Right atrium auricular region (tissue), 2 donors: ENCODE measurements at regions not wholly inside any gene's neighbourhood (a gene's known extent, or its start where the extent isn't known, plus 50 kb on each side); places are given as distances from the start of the nearest gene placed in this dataset.

Source experiments
- DNase-seq: peaks from one replicate; pipeline ENCODE4 v3.0.0-alpha.2; 2019; ENCODE audit warnings: low spot score
- H3K27ac ChIP-seq, 2 donors: fragments of 200-600 bp; sonication (generic); 1 replicate in 1 of 2; 2 replicates in 1 of 2; pipeline ENCODE4 v1.5.1; 2016 to 2019
- H3K27me3 ChIP-seq, 2 donors: fragments of 200-600 bp; sonication (generic); one replicate each; pipeline versions ENCODE4 v1.5.1 to v1.6.0; 2017 to 2019
- H3K36me3 ChIP-seq: fragments of 200-600 bp; sonication (generic); one replicate; pipeline ENCODE4 v1.5.1; 2016
- H3K4me1 ChIP-seq, 2 donors: fragments of 200-600 bp; sonication (generic); one replicate each; pipeline versions ENCODE4 v1.5.1 to v1.6.0; 2017 to 2019
- H3K4me3 ChIP-seq, 2 donors: fragments of 200-600 bp; sonication (generic); 1 replicate in 1 of 2; 2 replicates in 1 of 2; pipeline ENCODE4 v1.5.1; 2017 to 2019; ENCODE audit warnings: mild to moderate bottlenecking in 1 of 2, moderate library complexity in 1 of 2
- H3K9me3 ChIP-seq, 2 donors: fragments of 200-600 bp; sonication (generic); one replicate each; pipeline ENCODE4 v1.5.1; 2019
- TF ChIP-seq, protein P1 (sequence below), 2 donors: fragments of 200-600 bp; sonication (generic); IDR thresholded peaks; one replicate each; pipeline ENCODE4 v1.5.1; 2019; ENCODE audit warnings: antibody characterized with exemption in 2 of 2

DNA sequence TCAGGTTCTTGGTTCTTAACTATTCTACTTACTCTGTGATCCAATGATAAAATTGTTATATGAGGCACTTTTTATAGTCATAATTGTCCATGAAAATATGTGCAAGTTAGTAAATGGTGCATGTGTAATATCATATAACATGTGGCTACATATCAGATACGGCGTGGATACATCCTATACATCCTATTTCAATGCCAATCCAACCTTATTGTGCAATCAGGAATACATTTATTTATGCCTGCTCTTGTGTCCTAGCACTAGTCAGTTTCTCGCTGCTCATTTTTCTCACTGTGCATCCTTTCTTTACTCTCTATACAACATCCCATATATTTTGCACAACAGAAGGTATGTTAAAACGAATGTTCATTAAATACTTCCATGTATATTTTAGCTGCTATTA lies 1141.1 kb downstream of the FAT4 start:
- TF ChIP-seq, protein P1, sequence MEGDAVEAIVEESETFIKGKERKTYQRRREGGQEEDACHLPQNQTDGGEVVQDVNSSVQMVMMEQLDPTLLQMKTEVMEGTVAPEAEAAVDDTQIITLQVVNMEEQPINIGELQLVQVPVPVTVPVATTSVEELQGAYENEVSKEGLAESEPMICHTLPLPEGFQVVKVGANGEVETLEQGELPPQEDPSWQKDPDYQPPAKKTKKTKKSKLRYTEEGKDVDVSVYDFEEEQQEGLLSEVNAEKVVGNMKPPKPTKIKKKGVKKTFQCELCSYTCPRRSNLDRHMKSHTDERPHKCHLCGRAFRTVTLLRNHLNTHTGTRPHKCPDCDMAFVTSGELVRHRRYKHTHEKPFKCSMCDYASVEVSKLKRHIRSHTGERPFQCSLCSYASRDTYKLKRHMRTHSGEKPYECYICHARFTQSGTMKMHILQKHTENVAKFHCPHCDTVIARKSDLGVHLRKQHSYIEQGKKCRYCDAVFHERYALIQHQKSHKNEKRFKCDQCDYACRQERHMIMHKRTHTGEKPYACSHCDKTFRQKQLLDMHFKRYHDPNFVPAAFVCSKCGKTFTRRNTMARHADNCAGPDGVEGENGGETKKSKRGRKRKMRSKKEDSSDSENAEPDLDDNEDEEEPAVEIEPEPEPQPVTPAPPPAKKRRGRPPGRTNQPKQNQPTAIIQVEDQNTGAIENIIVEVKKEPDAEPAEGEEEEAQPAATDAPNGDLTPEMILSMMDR (IDR thresholded peaks at IDR 0.05) = no peak
- Histone ChIP-seq H3K9me3 (no peaks in the 10 kb centered on the region), H3K36me3 (no peaks in the 10 kb centered on the region), H3K27ac (no peak overlapping the region), H3K4me1 (no peaks in the 10 kb centered on the region), H3K27me3 (no peaks in the 10 kb centered on the region), H3K4me3 (no peak overlapping the region)
- no peak for DNase-seq

DNA sequence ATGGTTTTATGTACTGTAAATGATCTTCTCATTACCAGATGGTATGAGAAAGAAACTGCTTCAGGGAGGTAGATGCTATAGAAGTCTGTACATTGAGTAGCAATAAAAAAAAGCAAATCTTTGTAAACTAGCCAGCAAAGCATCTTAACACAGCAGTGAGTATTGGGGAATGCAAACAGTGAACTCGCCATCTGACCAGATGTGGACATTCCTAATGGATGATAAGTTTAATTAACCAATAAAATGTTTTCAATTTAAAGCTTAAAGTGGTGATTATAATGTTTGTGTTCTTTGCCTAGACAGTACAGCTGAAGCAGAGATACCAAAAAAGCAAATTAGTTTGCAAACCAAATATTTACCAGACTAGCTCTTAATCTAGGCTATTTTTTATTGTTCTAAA lies 1144.2 kb downstream of the FAT4 start:
- no peak for DNase-seq
- H3K4me1 ChIP-seq = no peaks in the 10 kb centered on the region
- no peaks in the 10 kb centered on the region for H3K9me3 ChIP-seq
- H3K27me3 ChIP-seq = no peaks in the 10 kb centered on the region
- H3K27ac ChIP-seq = no peak overlapping the region
- no peak overlapping the region for H3K4me3 ChIP-seq
- TF ChIP-seq, protein P1 (IDR thresholded peaks at IDR 0.05) = no peak
- no peaks in the 10 kb centered on the region for H3K36me3 ChIP-seq

DNA sequence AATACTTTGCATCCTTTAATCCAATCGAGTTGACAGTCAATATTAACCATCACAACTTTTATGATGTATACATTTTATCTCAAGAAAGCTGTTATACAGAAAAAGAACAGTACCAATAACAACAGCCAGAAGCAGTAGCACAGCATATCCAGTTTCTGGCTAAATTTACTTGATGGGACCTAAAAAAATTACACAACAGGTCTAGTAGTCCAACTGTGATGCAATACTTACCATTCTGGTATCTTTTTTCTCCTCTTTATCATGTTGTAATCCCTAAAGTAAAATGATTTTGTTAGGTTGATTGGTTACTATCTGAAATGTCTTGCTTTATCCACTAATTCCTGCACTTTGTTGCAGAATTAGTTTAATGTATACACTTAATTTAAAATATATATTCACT lies 1150.6 kb downstream of the FAT4 start:
- no peak for DNase-seq
- Histone ChIP-seq H3K36me3 (no peaks in the 10 kb centered on the region), H3K27ac (no peak overlapping the region), H3K27me3 (no peaks in the 10 kb centered on the region), H3K4me3 (no peak overlapping the region), H3K9me3 (peaks cover 0 to 8% of the 10 kb centered on the region in 2 donors), H3K4me1 (no peaks in the 10 kb centered on the region)
- TF ChIP-seq, protein P1 (IDR thresholded peaks at IDR 0.05) = no peak

DNA sequence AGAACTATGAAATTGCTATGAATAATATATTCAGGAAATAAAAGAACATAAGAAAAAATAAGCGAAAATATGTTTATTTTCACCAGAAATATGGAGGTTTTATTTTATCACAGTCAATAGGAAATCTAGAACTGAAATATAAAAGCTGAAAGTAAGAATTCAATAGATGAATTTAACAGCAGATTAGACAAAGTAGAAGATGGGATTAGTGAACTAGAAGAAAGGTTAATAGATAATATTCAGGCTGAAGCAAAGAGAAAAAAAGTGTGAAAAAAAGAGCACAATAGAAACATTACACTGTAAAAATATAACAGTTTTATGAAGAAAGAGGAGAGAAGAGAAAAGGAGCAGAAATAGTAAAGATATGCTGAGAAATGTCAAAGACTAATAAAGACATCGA lies 1152.1 kb downstream of the FAT4 start:
- no peaks in the 10 kb centered on the region for H3K27me3 ChIP-seq
- H3K4me1 ChIP-seq = no peaks in the 10 kb centered on the region
- no peak overlapping the region for H3K4me3 ChIP-seq
- H3K27ac ChIP-seq = no peak overlapping the region
- TF ChIP-seq, protein P1 (IDR thresholded peaks at IDR 0.05) = no peak
- H3K36me3 ChIP-seq = no peaks in the 10 kb centered on the region
- no peak for DNase-seq
- peaks cover 0 to 8% of the 10 kb centered on the region in 2 donors for H3K9me3 ChIP-seq

DNA sequence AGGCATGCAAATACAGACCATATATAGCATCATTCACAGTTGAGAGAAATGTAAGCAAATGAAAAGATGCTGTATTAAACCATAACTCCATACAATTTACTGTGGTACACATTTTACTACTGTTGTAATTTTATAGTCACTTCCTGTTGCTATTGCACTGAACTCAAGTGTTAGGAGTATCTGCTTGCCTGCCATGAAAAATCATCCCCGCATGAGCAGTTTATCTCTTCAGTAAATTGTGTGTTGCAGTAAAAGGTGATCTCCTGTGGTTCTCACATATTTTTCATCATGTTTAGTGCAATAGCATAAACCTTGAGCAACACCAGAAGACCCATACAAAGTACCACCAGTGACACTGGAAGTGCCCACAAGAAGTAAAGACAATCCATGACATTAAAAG lies 1153.4 kb downstream of the FAT4 start:
- H3K36me3 ChIP-seq = no peaks in the 10 kb centered on the region
- H3K27me3 ChIP-seq = no peaks in the 10 kb centered on the region
- DNase-seq = no peak
- H3K9me3 ChIP-seq = peaks cover 0 to 8% of the 10 kb centered on the region in 2 donors
- H3K27ac ChIP-seq = no peak overlapping the region
- no peak overlapping the region for H3K4me3 ChIP-seq
- TF ChIP-seq, protein P1 (IDR thresholded peaks at IDR 0.05) = no peak
- no peaks in the 10 kb centered on the region for H3K4me1 ChIP-seq

DNA sequence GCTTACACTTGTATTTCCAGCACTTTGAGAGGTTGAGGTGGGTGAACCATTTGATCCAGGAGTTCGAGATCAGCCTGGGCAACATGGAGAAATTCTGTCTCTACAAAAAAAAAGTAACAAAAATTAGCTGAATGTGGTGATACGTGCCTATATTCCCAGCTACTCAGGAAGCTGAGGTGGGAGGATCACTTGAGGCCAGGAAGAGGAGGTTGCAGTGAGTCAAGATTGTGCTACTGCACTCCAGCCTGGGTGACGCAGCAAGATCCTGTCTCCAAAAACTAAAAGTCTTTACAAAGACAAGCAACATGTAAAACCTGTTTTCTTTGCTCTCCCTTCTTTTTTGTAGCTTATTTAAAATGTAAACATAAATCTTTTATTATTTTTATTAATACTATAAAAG lies 1156.1 kb downstream of the FAT4 start:
- H3K27me3 ChIP-seq = no peaks in the 10 kb centered on the region
- TF ChIP-seq, protein P1 (IDR thresholded peaks at IDR 0.05) = no peak
- no peak overlapping the region for H3K4me3 ChIP-seq
- no peaks in the 10 kb centered on the region for H3K36me3 ChIP-seq
- H3K9me3 ChIP-seq = peaks cover 0 to 16% of the 10 kb centered on the region in 2 donors
- H3K4me1 ChIP-seq = no peaks in the 10 kb centered on the region
- no peak overlapping the region for H3K27ac ChIP-seq
- no peak for DNase-seq
